GM13976 (cell line): ENCODE measurements at regions not wholly inside any gene's neighbourhood (a gene's known extent, or its start where the extent isn't known, plus 50 kb on each side); places are given as distances from the start of the nearest gene placed in this dataset.

Source experiments
- DNase-seq: peaks from one replicate; pipeline ENCODE4 v3.0.0; 2012; ENCODE audit warnings: low spot score
- in situ Hi-C: fragments of 300-500 bp; cut with MboI; formaldehyde crosslinking; loops from one replicate; pipeline ENCODE4 v1.12.0; 2022; ENCODE audit warnings: low sequenced_read_pairs, mixed read lengths, inconsistent platforms; ENCODE audit not compliant: unreplicated experiment
- TF ChIP-seq, protein P1 (sequence below): IDR thresholded peaks from 2 replicates; pipeline ENCODE4 v1.5.1; 2012; ENCODE audit warnings: borderline replicate concordance, mild to moderate bottlenecking; ENCODE audit not compliant: insufficient read depth; ENCODE audit errors: extremely low read depth, missing control alignments, control extremely low read depth

DNA sequence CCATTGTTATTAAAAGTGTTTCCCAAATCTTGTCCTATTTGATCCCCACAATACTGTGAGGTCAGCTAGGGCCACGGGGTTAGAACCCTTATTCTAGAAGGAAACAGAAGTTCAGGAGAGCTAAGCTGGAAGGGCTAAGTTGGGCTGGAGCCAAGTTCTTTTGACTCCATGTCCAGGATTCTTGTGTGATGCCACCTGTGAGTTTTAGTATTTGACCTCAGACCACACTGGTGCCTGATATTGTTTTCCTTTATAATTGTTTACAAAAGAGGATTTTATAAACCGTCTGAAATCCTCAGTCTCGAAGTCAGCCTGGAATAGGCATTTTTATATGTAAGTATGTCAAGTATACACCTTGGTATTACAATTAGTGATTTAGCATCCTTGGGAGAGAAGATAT lies 332.7 kb downstream of the CBLN1 start:
- no peak for DNase-seq
- TF ChIP-seq, protein P1, sequence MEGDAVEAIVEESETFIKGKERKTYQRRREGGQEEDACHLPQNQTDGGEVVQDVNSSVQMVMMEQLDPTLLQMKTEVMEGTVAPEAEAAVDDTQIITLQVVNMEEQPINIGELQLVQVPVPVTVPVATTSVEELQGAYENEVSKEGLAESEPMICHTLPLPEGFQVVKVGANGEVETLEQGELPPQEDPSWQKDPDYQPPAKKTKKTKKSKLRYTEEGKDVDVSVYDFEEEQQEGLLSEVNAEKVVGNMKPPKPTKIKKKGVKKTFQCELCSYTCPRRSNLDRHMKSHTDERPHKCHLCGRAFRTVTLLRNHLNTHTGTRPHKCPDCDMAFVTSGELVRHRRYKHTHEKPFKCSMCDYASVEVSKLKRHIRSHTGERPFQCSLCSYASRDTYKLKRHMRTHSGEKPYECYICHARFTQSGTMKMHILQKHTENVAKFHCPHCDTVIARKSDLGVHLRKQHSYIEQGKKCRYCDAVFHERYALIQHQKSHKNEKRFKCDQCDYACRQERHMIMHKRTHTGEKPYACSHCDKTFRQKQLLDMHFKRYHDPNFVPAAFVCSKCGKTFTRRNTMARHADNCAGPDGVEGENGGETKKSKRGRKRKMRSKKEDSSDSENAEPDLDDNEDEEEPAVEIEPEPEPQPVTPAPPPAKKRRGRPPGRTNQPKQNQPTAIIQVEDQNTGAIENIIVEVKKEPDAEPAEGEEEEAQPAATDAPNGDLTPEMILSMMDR: no peak
- in situ Hi-C loops: no loop called here

DNA sequence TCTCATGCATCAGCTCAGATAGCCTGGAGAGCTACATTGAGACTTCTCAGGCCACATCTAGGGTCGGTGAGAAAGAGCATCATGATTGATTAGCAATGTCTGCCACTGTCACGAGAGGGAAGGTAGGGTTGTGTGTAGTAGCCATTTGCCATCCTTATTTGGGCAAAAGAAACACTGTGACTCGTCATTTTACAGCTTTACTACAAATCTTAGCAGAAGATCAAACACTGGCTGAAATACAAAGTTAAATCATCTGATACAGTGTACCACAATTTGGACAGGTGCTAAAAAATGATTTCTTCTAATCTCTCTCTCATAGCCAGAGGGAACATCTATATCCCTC lies 334.3 kb downstream of the CBLN1 start:
- TF ChIP-seq, protein P1: no peak
- no peak for DNase-seq
- in situ Hi-C loops: no loop called here

DNA sequence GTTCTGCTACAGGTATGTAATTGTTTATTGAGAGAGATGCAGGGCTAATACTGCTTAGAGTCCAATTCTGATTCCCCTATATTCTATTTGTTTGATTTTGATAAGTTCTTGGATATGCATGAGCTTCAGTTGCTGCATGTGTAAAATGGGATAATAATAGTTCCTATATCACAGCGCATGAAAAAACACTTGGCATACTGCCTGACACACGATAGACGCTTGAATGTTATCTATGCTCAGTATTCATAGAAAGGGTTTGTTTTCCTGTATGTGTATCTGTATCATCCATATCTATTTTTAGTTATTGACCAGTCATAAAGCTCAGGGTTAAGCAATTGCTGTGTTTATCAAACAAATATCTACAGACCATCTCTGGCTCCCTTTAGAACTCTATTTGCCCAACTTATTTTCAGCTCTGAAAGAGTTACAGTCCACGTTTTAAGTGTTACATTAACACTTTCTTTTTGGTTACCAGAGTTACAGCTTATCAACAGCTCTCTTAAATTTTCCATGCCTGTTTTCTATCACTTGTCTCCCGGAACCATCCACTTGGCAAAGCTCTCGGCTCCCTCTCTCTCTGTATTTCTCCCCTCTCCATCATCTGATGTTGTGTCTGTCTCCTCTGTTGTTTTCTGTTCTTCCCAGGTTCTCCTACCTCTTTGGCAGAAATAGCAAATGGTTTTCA lies 334.8 kb downstream of the CBLN1 start:
- no peak for DNase-seq
- TF ChIP-seq, protein P1: no peak
- in situ Hi-C loops: no loop called here

DNA sequence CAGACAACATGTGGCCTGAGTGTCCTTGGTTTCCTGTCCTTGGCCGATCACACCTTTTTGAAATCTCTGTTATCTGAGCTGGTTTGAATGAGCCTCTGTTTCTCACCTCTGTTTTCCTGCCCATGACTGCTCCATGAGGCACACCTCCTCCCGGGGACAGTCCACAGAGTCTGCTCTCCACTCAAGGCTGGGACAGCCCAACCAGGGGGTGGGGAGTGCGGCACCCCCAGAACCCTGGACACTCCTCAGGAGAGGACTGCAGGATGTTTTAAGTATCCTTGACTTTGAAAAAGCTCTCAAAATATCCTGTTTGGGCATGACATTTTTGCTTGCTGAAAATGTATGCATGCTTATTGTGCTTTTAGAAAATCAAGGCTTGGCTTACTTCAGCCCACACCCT lies 333.0 kb upstream of the N4BP1 start:
- TF ChIP-seq, protein P1: no peak
- no peak for DNase-seq
- in situ Hi-C loops: no loop called here

DNA sequence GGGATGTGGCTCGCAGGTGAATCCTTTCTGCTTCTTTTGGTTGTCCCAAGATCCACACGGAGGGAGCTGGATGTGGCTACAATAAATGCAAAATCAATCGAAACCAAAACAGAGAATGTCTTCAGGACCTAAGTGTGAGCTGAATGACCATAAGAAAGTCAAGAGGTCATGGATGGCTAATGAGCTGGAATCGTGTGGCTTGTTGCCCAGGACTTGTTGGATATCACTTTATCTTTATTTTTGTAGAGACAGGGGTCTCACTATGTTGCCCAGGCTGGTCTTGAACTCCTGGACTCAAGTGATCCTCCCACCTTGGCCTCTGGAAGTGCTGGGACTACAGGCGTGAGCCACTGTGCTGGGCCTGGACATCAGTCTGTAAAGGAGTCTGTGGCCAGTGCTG lies 326.8 kb upstream of the N4BP1 start:
- DNase-seq: no peak
- TF ChIP-seq, protein P1: no peak
- in situ Hi-C loops: no loop called here

DNA sequence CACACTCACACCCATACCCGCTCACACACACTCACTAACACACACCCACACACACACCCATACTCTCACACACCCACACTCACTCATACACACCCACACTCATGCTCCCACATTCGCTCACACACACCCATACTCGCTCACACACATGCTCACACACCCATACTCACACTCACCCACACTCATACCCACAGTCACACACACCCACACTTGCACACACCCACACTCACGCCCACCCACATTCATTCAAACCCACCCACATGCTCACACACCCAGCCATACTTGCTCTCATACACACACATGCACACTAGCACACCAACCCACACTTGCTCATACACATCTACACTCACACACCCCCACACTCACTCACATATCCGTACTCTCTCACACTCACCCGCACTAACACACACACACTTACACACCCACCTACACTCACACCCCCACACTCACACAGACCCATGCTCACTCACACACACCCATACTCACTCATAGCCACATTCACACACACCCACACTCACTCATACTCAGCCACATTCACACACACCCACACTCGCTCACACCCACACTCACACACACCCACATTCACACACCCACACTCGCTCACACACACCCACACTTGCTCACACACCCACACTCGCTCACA lies 322.4 kb upstream of the N4BP1 start:
- DNase-seq: no peak
- in situ Hi-C loops: no loop called here
- TF ChIP-seq, protein P1: no peak

DNA sequence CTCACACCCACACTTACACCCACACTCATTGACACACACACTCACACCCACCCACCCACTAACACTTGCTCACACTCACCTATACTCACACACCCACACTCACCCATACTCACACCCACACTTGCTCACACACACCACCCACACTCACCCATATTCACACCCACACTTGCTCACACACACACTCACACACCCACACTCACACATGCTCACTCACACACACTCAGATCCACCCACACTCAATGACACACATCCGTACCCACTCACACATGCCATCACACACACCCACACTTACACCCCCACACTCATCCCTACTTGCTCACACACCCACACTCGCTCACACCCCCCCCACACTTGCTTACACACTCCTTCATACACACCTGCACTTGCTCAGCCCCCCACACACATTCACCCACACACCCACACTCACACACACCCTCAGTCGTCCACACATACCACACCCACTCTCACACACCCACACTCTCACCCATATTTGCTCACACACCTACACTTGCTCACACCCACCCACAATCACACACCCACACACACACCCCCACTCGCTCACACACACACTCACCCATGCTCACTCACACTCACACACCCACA lies 321.1 kb upstream of the N4BP1 start:
- TF ChIP-seq, protein P1: no peak
- DNase-seq: no peak
- in situ Hi-C loops: no loop called here
